ENCODE measurements at regions not wholly inside any gene's neighbourhood (a gene's known extent, or its start where the extent isn't known, plus 50 kb on each side); places are given as distances from the start of the nearest gene placed in this dataset.

DNA sequence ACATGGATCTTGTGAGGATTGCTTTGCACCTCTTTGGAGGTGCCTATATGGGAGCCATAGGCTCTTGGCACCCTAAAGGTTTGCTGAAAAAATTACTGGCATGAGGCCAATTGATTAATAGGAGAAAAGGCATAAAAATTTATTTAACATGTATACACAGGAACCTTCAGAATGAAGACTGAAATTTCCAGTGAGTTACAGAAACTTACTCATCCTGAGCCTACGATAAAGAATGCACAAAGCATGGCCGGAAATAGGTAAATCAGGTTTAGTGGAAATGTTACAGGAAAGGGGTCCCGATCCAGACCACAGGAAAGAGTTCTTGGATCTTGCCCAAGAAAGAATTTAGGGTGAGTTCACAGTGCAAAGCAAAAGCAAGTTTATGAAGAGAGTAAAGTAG is 625.3 kb downstream of the MMUT start:
- Histone ChIP-seq H3K56ac (ENCODE audit: insufficient read length, low read depth, low read length) (no peak overlapping the region), H3K79me2 (ENCODE audit: insufficient read depth, low read length) (no peaks in the 10 kb centered on the region), H3K79me1 (ENCODE audit: insufficient read depth, low read depth, low read length, poor library complexity, severe bottlenecking) (no peaks in the 10 kb centered on the region), H3K18ac (ENCODE audit: insufficient read length, low read depth, low read length) (no peak overlapping the region), H2AK5ac (ENCODE audit: insufficient read length, low read length) (no peak overlapping the region), H3K9me3 (ENCODE audit: control insufficient read depth, low read depth, low read length) (no peaks in the 10 kb centered on the region), H2BK20ac (ENCODE audit: low read depth, low read length, poor library complexity, severe bottlenecking) (no peak overlapping the region), H2BK5ac (ENCODE audit: insufficient read length, low read length) (no peak overlapping the region), H2BK12ac (ENCODE audit: insufficient read length, low read depth, low read length) (no peak overlapping the region), H3K9ac (ENCODE audit: extremely low read depth, insufficient read length, low read length) (no peak overlapping the region), H4K8ac (replicated peaks; ENCODE audit: insufficient read length, low read depth, low read length) (no peak overlapping the region), H4K5ac (ENCODE audit: insufficient read length, low read depth, low read length) (no peak overlapping the region), H3K14ac (ENCODE audit: insufficient read depth, low read length) (no peak overlapping the region), H4K20me1 (ENCODE audit: control insufficient read depth, insufficient read depth, insufficient read length) (no peaks in the 10 kb centered on the region), H2BK120ac (ENCODE audit: low read depth, low read length, poor library complexity, severe bottlenecking) (no peak overlapping the region), H3T11ph (ENCODE audit: low read length) (no peak overlapping the region), H2AFZ (ENCODE audit: low read length) (no peak overlapping the region), H3K4me2 (ENCODE audit: insufficient read depth, insufficient read length, low read length) (no peak overlapping the region), H3K27me3 (ENCODE audit: insufficient read depth, low read length) (no peaks in the 10 kb centered on the region), H3K23me2 (ENCODE audit: insufficient read length, low read depth, low read length, poor library complexity, severe bottlenecking) (no peaks in the 10 kb centered on the region), H3K4ac (ENCODE audit: low read depth, low read length) (no peak overlapping the region), H2BK15ac (ENCODE audit: low read depth, low read length) (no peak overlapping the region), H3K4me1 (ENCODE audit: insufficient read depth, low read length) (no peaks in the 10 kb centered on the region; the same call in 1 of the 2 replicates), H3K23ac (ENCODE audit: insufficient read length, low read depth, low read length) (no peak overlapping the region), H3K27ac (ENCODE audit: insufficient read length, low read depth, low read length) (no peak overlapping the region), H4K91ac (ENCODE audit: insufficient read length, low read depth, low read length) (no peak overlapping the region)
- DNase-seq = no peak
- H3K9me3 Mint-ChIP-seq = peaks cover 28 to 31% of the 10 kb centered on the region in 2 experiments
- no peak overlapping the region for H3K4me3 Mint-ChIP-seq
- no CpG with 5 or more reads among the region's 3 CpGs for WGBS (ENCODE audit: extremely low coverage, insufficient read length, low lambda C conversion rate)
- H3K27me3 Mint-ChIP-seq (ENCODE audit: low read depth) = no peaks in the 10 kb centered on the region
- TF ChIP-seq, protein P1, sequence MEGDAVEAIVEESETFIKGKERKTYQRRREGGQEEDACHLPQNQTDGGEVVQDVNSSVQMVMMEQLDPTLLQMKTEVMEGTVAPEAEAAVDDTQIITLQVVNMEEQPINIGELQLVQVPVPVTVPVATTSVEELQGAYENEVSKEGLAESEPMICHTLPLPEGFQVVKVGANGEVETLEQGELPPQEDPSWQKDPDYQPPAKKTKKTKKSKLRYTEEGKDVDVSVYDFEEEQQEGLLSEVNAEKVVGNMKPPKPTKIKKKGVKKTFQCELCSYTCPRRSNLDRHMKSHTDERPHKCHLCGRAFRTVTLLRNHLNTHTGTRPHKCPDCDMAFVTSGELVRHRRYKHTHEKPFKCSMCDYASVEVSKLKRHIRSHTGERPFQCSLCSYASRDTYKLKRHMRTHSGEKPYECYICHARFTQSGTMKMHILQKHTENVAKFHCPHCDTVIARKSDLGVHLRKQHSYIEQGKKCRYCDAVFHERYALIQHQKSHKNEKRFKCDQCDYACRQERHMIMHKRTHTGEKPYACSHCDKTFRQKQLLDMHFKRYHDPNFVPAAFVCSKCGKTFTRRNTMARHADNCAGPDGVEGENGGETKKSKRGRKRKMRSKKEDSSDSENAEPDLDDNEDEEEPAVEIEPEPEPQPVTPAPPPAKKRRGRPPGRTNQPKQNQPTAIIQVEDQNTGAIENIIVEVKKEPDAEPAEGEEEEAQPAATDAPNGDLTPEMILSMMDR (conservative IDR thresholded peaks at IDR 0.05) = no peak
- peaks cover 18 to 19% of the 10 kb centered on the region in 2 experiments for H3K4me1 Mint-ChIP-seq
- peaks cover 20 to 33% (median 22%) of the 10 kb centered on the region in 3 experiments for H3K36me3 Mint-ChIP-seq (ENCODE audit: insufficient read depth in 1 of 3, low read depth in 3 of 3)
- no peak overlapping the region for H3K27ac Mint-ChIP-seq

Measured in H9 (cell line).